Astrocyte (in vitro differentiated cells and primary cell): ENCODE measurements at regions not wholly inside any gene's neighbourhood (a gene's known extent, or its start where the extent isn't known, plus 50 kb on each side); places are given as distances from the start of the nearest gene placed in this dataset.

Experiments used
- DNase-seq: peaks from one replicate; pipeline ENCODE4 v3.0.0-alpha.2; 2010; ENCODE audit warnings: low read depth
- FAIRE-seq: peaks from 2 replicates; lab custom pipeline; 2011; peaks lifted over from hg19 to GRCh38; lab: Jason Lieb, UNC
- H2AFZ ChIP-seq: 2 replicates; pipeline ENCODE4 v1.6.0; 2012; ENCODE audit warnings: low read depth, low read length, inconsistent platforms
- H3K27ac ChIP-seq: 2 replicates; pipeline ENCODE4 v1.5.1; 2011; ENCODE audit warnings: low read depth, low read length, inconsistent platforms
- H3K27me3 ChIP-seq: 2 replicates; pipeline ENCODE4 v1.6.0; 2011; ENCODE audit warnings: low read length, inconsistent platforms; ENCODE audit not compliant: insufficient read depth
- H3K36me3 ChIP-seq: 2 replicates; pipeline ENCODE4 v1.5.1; 2011; ENCODE audit warnings: low read length, inconsistent platforms; ENCODE audit not compliant: insufficient read depth
- H3K4me1 ChIP-seq: 2 replicates; pipeline ENCODE4 v1.5.1; 2011; ENCODE audit warnings: low read length, inconsistent platforms; ENCODE audit not compliant: insufficient read depth
- H3K4me2 ChIP-seq: 2 replicates; pipeline ENCODE4 v1.6.0; 2012; ENCODE audit warnings: low read length, inconsistent platforms
- H3K4me3 ChIP-seq: 2 replicates; pipeline ENCODE4 v1.5.1; 2011; ENCODE audit warnings: low read depth, mild to moderate bottlenecking, low read length, inconsistent platforms; ENCODE audit not compliant: insufficient read depth
- H3K79me2 ChIP-seq: 2 replicates; pipeline ENCODE4 v1.6.0; 2012; ENCODE audit warnings: mild to moderate bottlenecking, low read length, inconsistent platforms; ENCODE audit not compliant: insufficient read depth
- H3K9ac ChIP-seq: 2 replicates; pipeline ENCODE4 v1.6.0; 2012; ENCODE audit warnings: mild to moderate bottlenecking, low read length, inconsistent platforms
- H3K9me3 ChIP-seq: 2 replicates; pipeline ENCODE4 v1.5.1; 2012; ENCODE audit warnings: low read depth, mild to moderate bottlenecking, low read length, inconsistent platforms; ENCODE audit not compliant: insufficient read depth
- H4K20me1 ChIP-seq: 2 replicates; pipeline ENCODE4 v1.6.0; 2012; ENCODE audit warnings: low read length, inconsistent platforms; ENCODE audit not compliant: insufficient read depth
- H3K27ac Mint-ChIP-seq: one replicate; pipeline ENCODE4 v1.8.0; 2021; ENCODE audit warnings: mild to moderate bottlenecking, mixed read lengths; ENCODE audit not compliant: unreplicated experiment
- H3K27me3 Mint-ChIP-seq: one replicate; pipeline ENCODE4 v1.8.0; 2021; ENCODE audit warnings: low read depth, mixed read lengths; ENCODE audit not compliant: unreplicated experiment
- H3K36me3 Mint-ChIP-seq: one replicate; pipeline ENCODE4 v1.8.0; 2021; ENCODE audit warnings: low read depth, mixed read lengths; ENCODE audit not compliant: unreplicated experiment
- H3K4me1 Mint-ChIP-seq: one replicate; pipeline ENCODE4 v1.8.0; 2021; ENCODE audit warnings: low read depth, mixed read lengths; ENCODE audit not compliant: unreplicated experiment
- H3K4me3 Mint-ChIP-seq: one replicate; pipeline ENCODE4 v1.8.0; 2021; ENCODE audit warnings: mild to moderate bottlenecking, moderate library complexity, mixed read lengths; ENCODE audit not compliant: unreplicated experiment
- H3K9me3 Mint-ChIP-seq: one replicate; pipeline ENCODE4 v1.8.0; 2021; ENCODE audit warnings: mild to moderate bottlenecking, mixed read lengths; ENCODE audit not compliant: unreplicated experiment
- EZH2 ChIP-seq: IDR thresholded peaks from 2 replicates; pipeline ENCODE4 v1.6.1; 2012; ENCODE audit warnings: mild to moderate bottlenecking, low read length, inconsistent platforms; ENCODE audit not compliant: insufficient read depth
- TF ChIP-seq, protein P1 (sequence below): IDR thresholded peaks from 2 replicates; pipeline ENCODE4 v1.5.1; 2011; ENCODE audit warnings: low read depth, mild to moderate bottlenecking, inconsistent platforms, low read length, moderate library complexity; ENCODE audit not compliant: insufficient read depth

DNA sequence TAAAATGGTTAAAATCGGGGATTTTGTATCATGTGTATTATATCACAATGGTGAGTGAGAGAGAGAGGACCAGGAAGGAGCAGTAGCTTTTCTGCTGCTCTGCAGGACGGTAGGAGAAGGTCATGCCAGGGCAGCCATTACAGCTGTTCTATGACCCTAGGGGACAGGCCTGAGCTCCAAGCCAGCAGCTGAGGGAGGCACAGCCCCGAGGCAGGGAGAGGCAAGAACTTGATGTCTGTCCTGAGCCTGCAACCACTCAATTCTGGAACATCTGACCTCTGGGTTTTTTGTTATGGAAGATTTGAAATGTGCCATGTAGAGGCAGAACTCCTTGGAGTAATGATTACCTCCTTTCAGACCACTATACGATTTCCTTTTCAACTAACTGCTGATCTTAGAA is 135.8 kb upstream of the SH3BP4 start:
- no peaks in the 10 kb centered on the region for H3K79me2 ChIP-seq
- H3K9ac ChIP-seq, result no peak overlapping the region
- DNase-seq (no peak), FAIRE-seq (no peak)
- Mint-ChIP-seq H3K27me3 (peaks cover 28% of the 10 kb centered on the region), H3K4me3 (no peak overlapping the region), H3K4me1 (peaks cover 11% of the 10 kb centered on the region), H3K9me3 (peaks cover 2% of the 10 kb centered on the region), H3K36me3 (no peaks in the 10 kb centered on the region), H3K27ac (no peak overlapping the region)
- H3K27me3 ChIP-seq, result peaks cover 2% of the 10 kb centered on the region
- H4K20me1 ChIP-seq, result no peaks in the 10 kb centered on the region
- no peak overlapping the region for H3K4me2 ChIP-seq
- no peak overlapping the region for H3K27ac ChIP-seq
- H3K4me1 ChIP-seq, result no peaks in the 10 kb centered on the region
- H3K9me3 ChIP-seq, result no peaks in the 10 kb centered on the region
- no peak overlapping the region for H3K4me3 ChIP-seq
- H2AFZ ChIP-seq, result no peak overlapping the region
- TF ChIP-seq, protein P1, sequence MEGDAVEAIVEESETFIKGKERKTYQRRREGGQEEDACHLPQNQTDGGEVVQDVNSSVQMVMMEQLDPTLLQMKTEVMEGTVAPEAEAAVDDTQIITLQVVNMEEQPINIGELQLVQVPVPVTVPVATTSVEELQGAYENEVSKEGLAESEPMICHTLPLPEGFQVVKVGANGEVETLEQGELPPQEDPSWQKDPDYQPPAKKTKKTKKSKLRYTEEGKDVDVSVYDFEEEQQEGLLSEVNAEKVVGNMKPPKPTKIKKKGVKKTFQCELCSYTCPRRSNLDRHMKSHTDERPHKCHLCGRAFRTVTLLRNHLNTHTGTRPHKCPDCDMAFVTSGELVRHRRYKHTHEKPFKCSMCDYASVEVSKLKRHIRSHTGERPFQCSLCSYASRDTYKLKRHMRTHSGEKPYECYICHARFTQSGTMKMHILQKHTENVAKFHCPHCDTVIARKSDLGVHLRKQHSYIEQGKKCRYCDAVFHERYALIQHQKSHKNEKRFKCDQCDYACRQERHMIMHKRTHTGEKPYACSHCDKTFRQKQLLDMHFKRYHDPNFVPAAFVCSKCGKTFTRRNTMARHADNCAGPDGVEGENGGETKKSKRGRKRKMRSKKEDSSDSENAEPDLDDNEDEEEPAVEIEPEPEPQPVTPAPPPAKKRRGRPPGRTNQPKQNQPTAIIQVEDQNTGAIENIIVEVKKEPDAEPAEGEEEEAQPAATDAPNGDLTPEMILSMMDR, result no peak
- TF ChIP-seq EZH2, result no peak
- H3K36me3 ChIP-seq, result no peaks in the 10 kb centered on the region

DNA sequence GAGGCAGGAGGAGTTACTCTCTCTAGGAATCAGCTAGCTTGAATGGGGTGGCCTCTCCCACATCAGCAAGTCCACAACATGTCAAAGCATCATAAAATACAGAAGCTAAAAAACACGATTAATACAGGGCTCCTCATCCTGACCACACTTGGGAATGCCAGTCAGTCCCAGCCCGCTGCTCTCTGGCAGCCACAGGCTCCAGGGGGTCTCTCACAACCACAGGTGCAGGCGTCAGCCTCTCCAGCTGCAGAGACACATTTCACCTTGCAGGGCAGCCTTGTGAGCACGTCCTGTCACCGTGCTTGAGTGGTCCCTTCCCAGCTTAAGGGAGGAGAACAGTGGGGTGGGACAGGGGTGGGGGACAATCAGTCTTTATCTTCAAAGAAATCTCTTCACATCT is 137.4 kb upstream of the SH3BP4 start:
- H3K4me2 ChIP-seq, result no peak overlapping the region
- no peaks in the 10 kb centered on the region for H4K20me1 ChIP-seq
- H3K36me3 ChIP-seq, result no peaks in the 10 kb centered on the region
- no peak overlapping the region for H3K4me3 ChIP-seq
- TF ChIP-seq, protein P1, result no peak
- TF ChIP-seq EZH2, result no peak
- no peaks in the 10 kb centered on the region for H3K4me1 ChIP-seq
- Mint-ChIP-seq H3K4me3 (no peak overlapping the region), H3K9me3 (peaks cover 2% of the 10 kb centered on the region), H3K27ac (no peak overlapping the region), H3K36me3 (no peaks in the 10 kb centered on the region), H3K4me1 (peaks cover 11% of the 10 kb centered on the region), H3K27me3 (peaks cover 42% of the 10 kb centered on the region)
- no peak overlapping the region for H3K27ac ChIP-seq
- no peaks in the 10 kb centered on the region for H3K9me3 ChIP-seq
- no peak for DNase-seq
- H3K79me2 ChIP-seq, result no peaks in the 10 kb centered on the region
- H2AFZ ChIP-seq, result no peak overlapping the region
- no peak overlapping the region for H3K9ac ChIP-seq
- peaks cover 2% of the 10 kb centered on the region for H3K27me3 ChIP-seq
- FAIRE-seq, result no peak

DNA sequence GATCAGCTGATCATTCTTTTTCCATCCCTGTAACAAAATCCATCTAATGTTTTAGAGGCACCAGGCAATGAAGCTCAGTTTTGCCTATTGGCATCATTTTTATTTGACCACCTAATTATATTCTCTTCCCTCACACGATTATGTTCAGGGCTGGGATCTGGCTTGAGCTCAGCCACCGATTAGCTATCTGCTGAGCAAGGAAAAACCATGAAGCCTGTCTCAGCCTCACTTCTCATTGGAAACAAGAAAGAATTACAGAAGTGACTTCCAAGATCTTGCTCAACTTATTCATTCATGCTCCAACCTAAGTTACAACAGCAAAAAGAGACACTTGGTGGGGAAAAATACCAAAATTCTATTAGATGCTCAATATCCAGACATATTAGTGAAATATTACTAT is 139.0 kb upstream of the SH3BP4 start:
- no peak for FAIRE-seq
- no peaks in the 10 kb centered on the region for H4K20me1 ChIP-seq

More for the DNA sequence above, 139.0 kb upstream of the SH3BP4 start:
- Histone ChIP-seq H3K9ac (no peak overlapping the region), H3K4me1 (no peaks in the 10 kb centered on the region), H3K4me2 (no peak overlapping the region), H3K36me3 (no peaks in the 10 kb centered on the region), H3K27ac (no peak overlapping the region), H3K27me3 (peaks cover 2% of the 10 kb centered on the region), H3K4me3 (no peak overlapping the region), H2AFZ (no peak overlapping the region), H3K9me3 (no peaks in the 10 kb centered on the region), H3K79me2 (no peaks in the 10 kb centered on the region)
- DNase-seq, result no peak
- TF ChIP-seq, protein P1, result no peak
- no peak for TF ChIP-seq EZH2
- Mint-ChIP-seq H3K27me3 (peaks cover 45% of the 10 kb centered on the region), H3K4me3 (no peak overlapping the region), H3K9me3 (peaks cover 2% of the 10 kb centered on the region), H3K36me3 (no peaks in the 10 kb centered on the region), H3K4me1 (peaks cover 11% of the 10 kb centered on the region), H3K27ac (no peak overlapping the region)
